ENCODE measurements at regions not wholly inside any gene's neighbourhood (a gene's known extent, or its start where the extent isn't known, plus 50 kb on each side); places are given as distances from the start of the nearest gene placed in this dataset.

DNA sequence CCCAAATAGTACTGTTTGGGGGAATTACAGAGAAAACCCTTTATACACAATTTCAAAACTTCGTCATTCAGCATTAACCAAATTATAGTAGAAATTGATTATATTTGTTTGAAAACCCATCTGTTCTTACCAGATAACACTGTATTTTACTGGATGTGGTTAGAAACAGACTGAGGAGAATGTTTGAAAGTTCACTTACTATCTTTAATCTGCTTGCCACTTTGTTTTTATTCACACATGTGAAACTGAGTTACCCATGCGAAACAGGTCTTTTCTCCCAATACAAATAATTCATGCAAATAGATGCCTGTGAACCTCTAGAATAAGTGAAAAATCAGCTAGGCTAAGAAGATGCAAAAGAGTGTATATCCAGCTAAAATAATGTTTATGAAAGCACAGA lies 177.5 kb downstream of the NAA11 start:
- TF ChIP-seq RAD21 (IDR thresholded peaks at IDR 0.05; ENCODE audit: low read depth) (no peak), YY1 (IDR thresholded peaks at IDR 0.05; ENCODE audit: low read depth) (no peak), ZBTB7A (IDR thresholded peaks at IDR 0.05; ENCODE audit: low read depth) (no peak)
- TF ChIP-seq, protein P1, sequence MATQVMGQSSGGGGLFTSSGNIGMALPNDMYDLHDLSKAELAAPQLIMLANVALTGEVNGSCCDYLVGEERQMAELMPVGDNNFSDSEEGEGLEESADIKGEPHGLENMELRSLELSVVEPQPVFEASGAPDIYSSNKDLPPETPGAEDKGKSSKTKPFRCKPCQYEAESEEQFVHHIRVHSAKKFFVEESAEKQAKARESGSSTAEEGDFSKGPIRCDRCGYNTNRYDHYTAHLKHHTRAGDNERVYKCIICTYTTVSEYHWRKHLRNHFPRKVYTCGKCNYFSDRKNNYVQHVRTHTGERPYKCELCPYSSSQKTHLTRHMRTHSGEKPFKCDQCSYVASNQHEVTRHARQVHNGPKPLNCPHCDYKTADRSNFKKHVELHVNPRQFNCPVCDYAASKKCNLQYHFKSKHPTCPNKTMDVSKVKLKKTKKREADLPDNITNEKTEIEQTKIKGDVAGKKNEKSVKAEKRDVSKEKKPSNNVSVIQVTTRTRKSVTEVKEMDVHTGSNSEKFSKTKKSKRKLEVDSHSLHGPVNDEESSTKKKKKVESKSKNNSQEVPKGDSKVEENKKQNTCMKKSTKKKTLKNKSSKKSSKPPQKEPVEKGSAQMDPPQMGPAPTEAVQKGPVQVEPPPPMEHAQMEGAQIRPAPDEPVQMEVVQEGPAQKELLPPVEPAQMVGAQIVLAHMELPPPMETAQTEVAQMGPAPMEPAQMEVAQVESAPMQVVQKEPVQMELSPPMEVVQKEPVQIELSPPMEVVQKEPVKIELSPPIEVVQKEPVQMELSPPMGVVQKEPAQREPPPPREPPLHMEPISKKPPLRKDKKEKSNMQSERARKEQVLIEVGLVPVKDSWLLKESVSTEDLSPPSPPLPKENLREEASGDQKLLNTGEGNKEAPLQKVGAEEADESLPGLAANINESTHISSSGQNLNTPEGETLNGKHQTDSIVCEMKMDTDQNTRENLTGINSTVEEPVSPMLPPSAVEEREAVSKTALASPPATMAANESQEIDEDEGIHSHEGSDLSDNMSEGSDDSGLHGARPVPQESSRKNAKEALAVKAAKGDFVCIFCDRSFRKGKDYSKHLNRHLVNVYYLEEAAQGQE (IDR thresholded peaks at IDR 0.05; ENCODE audit: low read depth): no peak

GRCh38 chr4:79147251-79147650 lies 178.6 kb downstream of the NAA11 start:
- TF ChIP-seq RAD21 (IDR thresholded peaks at IDR 0.05; ENCODE audit: low read depth) (no peak), ZBTB7A (IDR thresholded peaks at IDR 0.05; ENCODE audit: low read depth) (no peak), EGR1 (IDR thresholded peaks at IDR 0.05) (no peak)

GRCh38 chr4:79141530-79141929 lies 184.3 kb downstream of the NAA11 start:
- TF ChIP-seq, protein P1 (IDR thresholded peaks at IDR 0.05; ENCODE audit: low read depth): peak; percentile 88
- TF ChIP-seq ZBTB7A (IDR thresholded peaks at IDR 0.05; ENCODE audit: low read depth): no peak

GRCh38 chr4:79134767-79135166 lies 191.1 kb downstream of the NAA11 start:
- TF ChIP-seq RAD21 (IDR thresholded peaks at IDR 0.05; ENCODE audit: low read depth): no peak
- no peak for TF ChIP-seq YY1 (IDR thresholded peaks at IDR 0.05; ENCODE audit: low read depth)
- no peak for TF ChIP-seq ZBTB7A (IDR thresholded peaks at IDR 0.05; ENCODE audit: low read depth)
- no peak for TF ChIP-seq CEBPB (IDR thresholded peaks at IDR 0.05)
- TF ChIP-seq TCF12 (IDR thresholded peaks at IDR 0.05; ENCODE audit: low read depth): no peak
- no peak for TF ChIP-seq TEAD4 (IDR thresholded peaks at IDR 0.05)
- TF ChIP-seq FOXM1 (IDR thresholded peaks at IDR 0.05; ENCODE audit: borderline replicate concordance, low read depth): no peak

DNA sequence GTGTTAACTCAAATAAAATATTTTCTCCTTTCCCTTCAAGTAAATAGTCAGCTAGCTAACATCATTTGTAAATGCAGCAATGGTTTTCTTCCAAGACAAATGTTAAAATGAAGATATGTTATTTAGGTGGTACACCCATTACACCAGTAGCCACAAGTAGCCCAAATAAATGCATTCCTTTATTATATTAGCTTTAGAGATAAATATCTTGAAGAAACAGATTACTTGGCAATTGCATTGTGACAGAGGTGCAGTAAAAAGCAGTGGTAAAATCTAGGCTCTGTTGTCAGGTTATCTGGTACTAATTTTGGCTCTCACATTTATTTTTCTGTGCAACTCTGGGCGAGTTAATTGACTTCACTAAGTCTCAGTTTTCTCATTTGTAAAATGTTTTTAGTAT lies 193.0 kb downstream of the NAA11 start:
- TF ChIP-seq EGR1 (IDR thresholded peaks at IDR 0.05) (no peak), TEAD4 (IDR thresholded peaks at IDR 0.05) (no peak), TAF1 (IDR thresholded peaks at IDR 0.05; ENCODE audit: low read depth) (no peak), RAD21 (IDR thresholded peaks at IDR 0.05; ENCODE audit: low read depth) (no peak), FOXM1 (IDR thresholded peaks at IDR 0.05; ENCODE audit: borderline replicate concordance, low read depth) (no peak), NFIC (IDR thresholded peaks at IDR 0.05) (no peak), YY1 (IDR thresholded peaks at IDR 0.05; ENCODE audit: low read depth) (no peak), CREB1 (IDR thresholded peaks at IDR 0.05; ENCODE audit: low read depth) (no peak), EP300 (IDR thresholded peaks at IDR 0.05; ENCODE audit: borderline replicate concordance) (no peak), CEBPB (IDR thresholded peaks at IDR 0.05) (no peak), TCF12 (IDR thresholded peaks at IDR 0.05; ENCODE audit: low read depth) (no peak), ZBTB7A (IDR thresholded peaks at IDR 0.05; ENCODE audit: low read depth) (no peak), MAX (IDR thresholded peaks at IDR 0.05) (no peak)
- TF ChIP-seq, protein P1 (IDR thresholded peaks at IDR 0.05; ENCODE audit: low read depth): no peak
- TF ChIP-seq, protein P2, sequence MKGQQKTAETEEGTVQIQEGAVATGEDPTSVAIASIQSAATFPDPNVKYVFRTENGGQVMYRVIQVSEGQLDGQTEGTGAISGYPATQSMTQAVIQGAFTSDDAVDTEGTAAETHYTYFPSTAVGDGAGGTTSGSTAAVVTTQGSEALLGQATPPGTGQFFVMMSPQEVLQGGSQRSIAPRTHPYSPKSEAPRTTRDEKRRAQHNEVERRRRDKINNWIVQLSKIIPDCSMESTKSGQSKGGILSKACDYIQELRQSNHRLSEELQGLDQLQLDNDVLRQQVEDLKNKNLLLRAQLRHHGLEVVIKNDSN (IDR thresholded peaks at IDR 0.05): no peak

DNA sequence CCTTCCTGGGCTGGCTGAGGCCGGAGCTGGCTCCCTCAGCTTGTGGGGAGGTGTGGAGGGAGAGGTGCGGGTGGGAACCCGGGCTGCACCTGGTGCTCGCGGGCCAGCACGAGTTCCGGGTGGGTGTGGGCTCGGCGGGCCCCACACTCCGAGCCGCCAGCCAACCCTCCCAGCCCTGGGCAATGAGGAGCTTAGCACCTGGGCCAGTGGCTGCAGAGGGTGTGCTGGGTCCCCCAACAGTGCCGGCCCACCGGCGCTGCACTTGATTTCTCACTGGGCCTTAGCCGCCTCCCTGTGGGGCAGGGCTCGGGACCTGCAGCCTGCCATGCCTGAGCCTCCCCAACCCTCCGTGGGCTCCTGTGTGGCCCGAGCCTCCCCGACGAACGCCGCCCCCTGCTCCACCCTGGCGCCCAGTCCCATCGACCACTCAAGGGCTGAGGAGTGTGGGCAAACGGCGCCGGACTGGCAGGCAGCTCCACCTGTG lies 182.7 kb upstream of the PAQR3 start:
- TF ChIP-seq, protein P2 (IDR thresholded peaks at IDR 0.05): no peak
- TF ChIP-seq YY1 (IDR thresholded peaks at IDR 0.05; ENCODE audit: low read depth) (no peak), TAF1 (IDR thresholded peaks at IDR 0.05; ENCODE audit: low read depth) (no peak), CREB1 (IDR thresholded peaks at IDR 0.05; ENCODE audit: low read depth) (no peak), TEAD4 (IDR thresholded peaks at IDR 0.05) (no peak), FOXM1 (IDR thresholded peaks at IDR 0.05; ENCODE audit: borderline replicate concordance, low read depth) (no peak), EP300 (IDR thresholded peaks at IDR 0.05; ENCODE audit: borderline replicate concordance) (no peak), CEBPB (IDR thresholded peaks at IDR 0.05) (no peak), MAX (IDR thresholded peaks at IDR 0.05) (no peak), NFIC (IDR thresholded peaks at IDR 0.05) (no peak), EGR1 (IDR thresholded peaks at IDR 0.05) (no peak), RAD21 (IDR thresholded peaks at IDR 0.05; ENCODE audit: low read depth) (no peak), ZBTB7A (IDR thresholded peaks at IDR 0.05; ENCODE audit: low read depth) (no peak), TCF12 (IDR thresholded peaks at IDR 0.05; ENCODE audit: low read depth) (no peak)
- TF ChIP-seq, protein P1 (IDR thresholded peaks at IDR 0.05; ENCODE audit: low read depth): no peak

Measured in Ishikawa (cell line).